ENCODE measurements at regions not wholly inside any gene's neighbourhood (a gene's known extent, or its start where the extent isn't known, plus 50 kb on each side); places are given as distances from the start of the nearest gene placed in this dataset.

- H3K36me3 ChIP-seq (ENCODE audit: control insufficient read depth, insufficient read depth, low read length), result no peaks in the 10 kb centered on the region
- no peak overlapping the region for H3K23ac ChIP-seq (ENCODE audit: low read depth, low read length)
- no peak overlapping the region for H2BK20ac ChIP-seq (ENCODE audit: low read depth, low read length)
- H2BK120ac ChIP-seq (ENCODE audit: low read depth, low read length), result no peak overlapping the region
- H2AK5ac ChIP-seq (ENCODE audit: low read depth, low read length), result no peak overlapping the region
- H2AFZ ChIP-seq (replicated peaks; ENCODE audit: low read length, poor library complexity), result no peak overlapping the region
- no peaks in the 10 kb centered on the region for H3K9me1 ChIP-seq (ENCODE audit: insufficient read depth, low read length)
- H2BK15ac ChIP-seq (ENCODE audit: low read depth, low read length), result no peak overlapping the region
- H2AK9ac ChIP-seq (replicated peaks; ENCODE audit: low read depth, low read length, poor library complexity), result no peak overlapping the region
- no peaks in the 10 kb centered on the region for H3K4me1 ChIP-seq (ENCODE audit: control insufficient read depth, insufficient read depth, low read length)
- in situ Hi-C loops (cut with MboI; ENCODE audit: low sequenced_read_pairs), result no loop called here
- H3K56ac ChIP-seq (ENCODE audit: extremely low read depth, insufficient read depth, low read length), result no peak overlapping the region
- no peak overlapping the region for H2BK5ac ChIP-seq (ENCODE audit: low read depth, low read length, poor library complexity, severe bottlenecking)
- H4K20me1 ChIP-seq (ENCODE audit: insufficient read depth, low read length), result no peaks in the 10 kb centered on the region
- CTCF ChIA-PET, result no interaction called here
- DNase-seq (no peak), ATAC-seq (ENCODE audit: low read depth) (no peak)
- intact Hi-C loops (cut with micrococcal nuclease), result loop anchor here (5.0 kb wide), 1 partner anchor 204 kb away; the partner anchor contains the start of gene RYBP
- peaks cover 25% of the 10 kb centered on the region for H3K27me3 ChIP-seq (ENCODE audit: control insufficient read depth, insufficient read depth, low read length)
- H3K18ac ChIP-seq (ENCODE audit: low read depth, low read length), result no peak overlapping the region
- dilution Hi-C loops (cut with HindIII; ENCODE audit: low sequenced_read_pairs, unreplicated experiment), result no loop called here
- H3K4ac ChIP-seq (ENCODE audit: low read depth, low read length), result no peak overlapping the region
- H3K14ac ChIP-seq (replicated peaks; ENCODE audit: low read depth, low read length), result no peak overlapping the region
- no peak overlapping the region for H3K4me3 ChIP-seq (ENCODE audit: insufficient read depth, low read depth, low read length)
- POLR2A ChIA-PET (ENCODE audit: unreplicated experiment), result no interaction called here
- no peak overlapping the region for H4K5ac ChIP-seq (ENCODE audit: low read depth, low read length)
- H3K9ac ChIP-seq (ENCODE audit: low read depth, low read length), result no peak overlapping the region
- H4K8ac ChIP-seq (ENCODE audit: low read depth in 2 of 2, low read length in 2 of 2), result no peak overlapping the region
- H4K91ac ChIP-seq (ENCODE audit: insufficient read depth, low read depth, low read length), result no peak overlapping the region
- no peak overlapping the region for H3K27ac ChIP-seq (ENCODE audit: insufficient read depth, low read length)
- no TSS peak for BruUV-seq (replicated peaks)
- WGBS, 2 experiments (ENCODE audit: extremely low coverage in 2 of 2, insufficient read length in 1 of 2), result 83% methylated on average over 1 of the region's 2 CpGs; no CpG with 5 or more reads in 1 of the 2 experiments
- no peaks in the 10 kb centered on the region for H3K9me3 ChIP-seq (ENCODE audit: control insufficient read depth, insufficient read depth, low read length)
- H3K4me2 ChIP-seq (ENCODE audit: low read depth, low read length), result no peak overlapping the region
- no peak for TF ChIP-seq SMC3 (IDR thresholded peaks at IDR 0.05; ENCODE audit: low read depth, low read length)
- no peak for TF ChIP-seq RCOR1 (IDR thresholded peaks at IDR 0.05; ENCODE audit: insufficient replicate concordance, low read length)
- no peak for TF ChIP-seq MAFK (IDR thresholded peaks at IDR 0.05; ENCODE audit: low read depth, low read length)
- TF ChIP-seq NFE2L2 (IDR thresholded peaks at IDR 0.05; ENCODE audit: low read depth, low read length), result no peak
- no peak for TF ChIP-seq BHLHE40 (IDR thresholded peaks at IDR 0.05; ENCODE audit: low read depth, low read length)
- no peak for TF ChIP-seq MAZ (IDR thresholded peaks at IDR 0.05; ENCODE audit: borderline replicate concordance, low read depth, low read length)
- no peak for TF ChIP-seq RFX5 (IDR thresholded peaks at IDR 0.05; ENCODE audit: low read depth, low read length)
- no peak for TF ChIP-seq POLR2A (IDR thresholded peaks at IDR 0.05; ENCODE audit: low read depth, low read length)
- no peak for TF ChIP-seq CHD1 (IDR thresholded peaks at IDR 0.05; ENCODE audit: low read depth, low read length)
- TF ChIP-seq ELK1 (IDR thresholded peaks at IDR 0.05; ENCODE audit: borderline replicate concordance, low read depth, low read length), result no peak
- TF ChIP-seq, protein P1, sequence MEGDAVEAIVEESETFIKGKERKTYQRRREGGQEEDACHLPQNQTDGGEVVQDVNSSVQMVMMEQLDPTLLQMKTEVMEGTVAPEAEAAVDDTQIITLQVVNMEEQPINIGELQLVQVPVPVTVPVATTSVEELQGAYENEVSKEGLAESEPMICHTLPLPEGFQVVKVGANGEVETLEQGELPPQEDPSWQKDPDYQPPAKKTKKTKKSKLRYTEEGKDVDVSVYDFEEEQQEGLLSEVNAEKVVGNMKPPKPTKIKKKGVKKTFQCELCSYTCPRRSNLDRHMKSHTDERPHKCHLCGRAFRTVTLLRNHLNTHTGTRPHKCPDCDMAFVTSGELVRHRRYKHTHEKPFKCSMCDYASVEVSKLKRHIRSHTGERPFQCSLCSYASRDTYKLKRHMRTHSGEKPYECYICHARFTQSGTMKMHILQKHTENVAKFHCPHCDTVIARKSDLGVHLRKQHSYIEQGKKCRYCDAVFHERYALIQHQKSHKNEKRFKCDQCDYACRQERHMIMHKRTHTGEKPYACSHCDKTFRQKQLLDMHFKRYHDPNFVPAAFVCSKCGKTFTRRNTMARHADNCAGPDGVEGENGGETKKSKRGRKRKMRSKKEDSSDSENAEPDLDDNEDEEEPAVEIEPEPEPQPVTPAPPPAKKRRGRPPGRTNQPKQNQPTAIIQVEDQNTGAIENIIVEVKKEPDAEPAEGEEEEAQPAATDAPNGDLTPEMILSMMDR (conservative IDR thresholded peaks at IDR 0.05; ENCODE audit: low read depth, low read length), result no peak
- H3K79me1 ChIP-seq (ENCODE audit: low read depth in 1 of 2, low read length in 2 of 2), result no peaks in the 10 kb centered on the region
Observed at GRCh38 chr3:72651498-72651897, 196.7 kb downstream of the SHQ1 start.

All from IMR-90 (cell line).